Transverse colon (tissue), 4 donors: ENCODE measurements at regions not wholly inside any gene's neighbourhood (a gene's known extent, or its start where the extent isn't known, plus 50 kb on each side); places are given as distances from the start of the nearest gene placed in this dataset.

ENCODE experiments used
- DNase-seq: peaks from one replicate; pipeline ENCODE4 v3.0.0-alpha.2; 2019
- H3K27ac ChIP-seq, 4 donors: fragments of 200-600 bp; sonication (generic); 2 replicates each; pipeline ENCODE4 v1.5.1; 2016 to 2018; ENCODE audit warnings: inconsistent platforms in 4 of 4
- H3K27me3 ChIP-seq: fragments of 200-600 bp; sonication (generic); 2 replicates; pipeline ENCODE4 v1.5.1; 2017; ENCODE audit warnings: inconsistent platforms
- H3K36me3 ChIP-seq, 4 donors: fragments of 200-600 bp; sonication (generic); 2 replicates each; pipeline ENCODE4 v1.5.1; 2017 to 2019; ENCODE audit warnings: inconsistent platforms in 4 of 4
- H3K4me1 ChIP-seq, 4 donors: fragments of 200-600 bp; sonication (generic); 2 replicates each; pipeline ENCODE4 v1.5.1; 2017 to 2020; ENCODE audit warnings: inconsistent platforms in 4 of 4
- H3K4me3 ChIP-seq, 4 donors: fragments of 200-600 bp; sonication (generic); 1 replicate in 1 of 4; 2 replicates in 3 of 4; pipeline versions ENCODE4 v1.5.1 to v1.6.1; 2017 to 2019; ENCODE audit warnings: inconsistent platforms in 4 of 4
- H3K9me3 ChIP-seq, 2 donors: fragments of 200-600 bp; sonication (generic); 2 replicates each; pipeline ENCODE4 v1.5.1; 2017 to 2019; ENCODE audit warnings: inconsistent platforms in 2 of 2
- EP300 ChIP-seq: sonication (generic); formaldehyde crosslinking; IDR thresholded peaks from one replicate; pipeline ENCODE4 v1.6.1; 2017; ENCODE audit warnings: antibody characterized with exemption, low read depth
- POLR2A ChIP-seq: fragments of 450-650 bp; IDR thresholded peaks from one replicate; pipeline ENCODE4 v1.6.1; 2016; ENCODE audit warnings: antibody characterized with exemption, mild to moderate bottlenecking, moderate library complexity
- POLR2AphosphoS5 ChIP-seq, 3 donors: sonication (generic); formaldehyde crosslinking; IDR thresholded peaks; one replicate each; pipeline ENCODE4 v1.6.1; 2016; ENCODE audit warnings: antibody characterized with exemption in 3 of 3
- WGBS, 2 donors: methylation state at CpG; one replicate each; pipeline ENCODE4 v1.1.5; 2018; ENCODE audit warnings: low coverage in 1 of 2; 5-methylcytosine and 5-hydroxymethylcytosine counted together
- in situ Hi-C, 4 donors: fragments of 200-750 bp; cut with MboI; loops; one replicate each; pipeline versions ENCODE4 v1.15.0 to v1.15.1; 2017; ENCODE audit warnings: low sequenced_read_pairs in 3 of 4, low pct_ligation_motif_present in 1 of 4, low pct_unique_long_range_greater_than_20kb in 1 of 4
- intact Hi-C: fragments of 100-400 bp; cut with DNase I; formaldehyde crosslinking; loops from one replicate; pipeline ENCODE4 v1.15.1; 2023; ENCODE audit warnings: low total_unique reads
- TF ChIP-seq, protein P1 (sequence below), 5 experiments: fragments of 200-600 bp in 3 of 5; fragments of 450-650 bp in 2 of 5; sonication (generic) in 3 of 5; IDR thresholded peaks; 1 replicate in 2 of 5; 2 replicates in 3 of 5; pipeline ENCODE4 v1.5.1; 2016 to 2017; ENCODE audit warnings: antibody characterized with exemption in 5 of 5, inconsistent platforms in 3 of 5, mild to moderate bottlenecking in 2 of 5, moderate library complexity in 1 of 5

DNA sequence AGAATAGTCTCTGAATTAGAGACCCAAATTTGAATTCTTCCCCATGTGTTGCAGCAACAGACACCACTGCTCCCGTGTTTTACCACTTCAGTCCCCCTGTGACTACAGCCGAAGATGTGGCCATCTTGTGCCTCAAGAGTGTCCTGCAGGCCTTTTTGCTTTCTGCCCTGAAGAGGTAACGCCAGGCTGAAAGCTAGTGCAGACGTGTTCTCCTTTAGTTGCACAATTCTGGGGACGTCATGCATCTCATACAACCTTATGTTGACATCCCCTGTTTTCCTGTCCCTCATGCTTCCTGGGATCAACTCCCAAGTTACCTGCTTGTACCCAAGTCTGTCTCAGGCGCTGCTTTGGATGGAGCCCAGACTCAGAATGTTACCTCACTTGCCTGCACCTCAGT lies 69.1 kb upstream of the SLC22A23 start:
- Histone ChIP-seq H3K27ac (no peak overlapping the region), H3K36me3 (no peaks in the 10 kb centered on the region), H3K4me1 (peaks cover 0 to 9% (median 3%) of the 10 kb centered on the region in 4 donors), H3K9me3 (no peaks in the 10 kb centered on the region), H3K4me3 (no peak overlapping the region), H3K27me3 (no peaks in the 10 kb centered on the region)
- TF ChIP-seq POLR2AphosphoS5 (IDR thresholded peaks at IDR 0.05) (no peak), EP300 (no peak), POLR2A (no peak)
- no peak for DNase-seq
- intact Hi-C loops: no loop called here
- WGBS, 2 donors: 92% methylated on average over 6 of the region's 6 CpGs; no CpG with 5 or more reads in 1 of the 2 donors
- in situ Hi-C loops: no loop called here

DNA sequence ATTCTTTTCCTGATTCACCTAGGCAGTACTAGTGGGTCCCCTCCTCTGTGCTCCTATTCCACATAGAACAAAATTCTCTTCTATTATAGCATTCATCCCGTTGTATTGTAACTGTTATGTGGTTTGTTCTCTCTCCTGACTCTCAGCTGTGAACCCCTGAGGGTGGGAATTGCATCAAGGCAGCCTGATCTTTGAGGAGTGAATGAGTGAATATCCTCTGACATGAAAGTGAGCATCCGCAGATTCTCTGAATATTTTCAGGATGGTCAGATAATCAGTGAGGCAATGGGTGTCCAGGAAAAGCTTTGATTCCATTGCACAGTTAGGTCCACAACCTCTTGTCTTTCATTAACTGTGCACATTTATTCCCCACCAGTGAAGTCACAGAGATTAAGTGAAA lies 67.6 kb upstream of the SLC22A23 start:
- Histone ChIP-seq H3K4me1 (peaks cover 0 to 9% (median 3%) of the 10 kb centered on the region in 4 donors), H3K9me3 (no peaks in the 10 kb centered on the region), H3K36me3 (no peaks in the 10 kb centered on the region), H3K27ac (no peak overlapping the region), H3K27me3 (no peaks in the 10 kb centered on the region), H3K4me3 (no peak overlapping the region)
- in situ Hi-C loops (no loop called here), intact Hi-C loops (no loop called here)
- TF ChIP-seq POLR2AphosphoS5 (IDR thresholded peaks at IDR 0.05): no peak
- no peak for TF ChIP-seq EP300
- TF ChIP-seq, protein P1, sequence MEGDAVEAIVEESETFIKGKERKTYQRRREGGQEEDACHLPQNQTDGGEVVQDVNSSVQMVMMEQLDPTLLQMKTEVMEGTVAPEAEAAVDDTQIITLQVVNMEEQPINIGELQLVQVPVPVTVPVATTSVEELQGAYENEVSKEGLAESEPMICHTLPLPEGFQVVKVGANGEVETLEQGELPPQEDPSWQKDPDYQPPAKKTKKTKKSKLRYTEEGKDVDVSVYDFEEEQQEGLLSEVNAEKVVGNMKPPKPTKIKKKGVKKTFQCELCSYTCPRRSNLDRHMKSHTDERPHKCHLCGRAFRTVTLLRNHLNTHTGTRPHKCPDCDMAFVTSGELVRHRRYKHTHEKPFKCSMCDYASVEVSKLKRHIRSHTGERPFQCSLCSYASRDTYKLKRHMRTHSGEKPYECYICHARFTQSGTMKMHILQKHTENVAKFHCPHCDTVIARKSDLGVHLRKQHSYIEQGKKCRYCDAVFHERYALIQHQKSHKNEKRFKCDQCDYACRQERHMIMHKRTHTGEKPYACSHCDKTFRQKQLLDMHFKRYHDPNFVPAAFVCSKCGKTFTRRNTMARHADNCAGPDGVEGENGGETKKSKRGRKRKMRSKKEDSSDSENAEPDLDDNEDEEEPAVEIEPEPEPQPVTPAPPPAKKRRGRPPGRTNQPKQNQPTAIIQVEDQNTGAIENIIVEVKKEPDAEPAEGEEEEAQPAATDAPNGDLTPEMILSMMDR (IDR thresholded peaks at IDR 0.05): no peak
- no peak for TF ChIP-seq POLR2A
- no peak for DNase-seq
- 76 to 92% methylated on average over 2 of the region's 2 CpGs for WGBS, 2 donors

DNA sequence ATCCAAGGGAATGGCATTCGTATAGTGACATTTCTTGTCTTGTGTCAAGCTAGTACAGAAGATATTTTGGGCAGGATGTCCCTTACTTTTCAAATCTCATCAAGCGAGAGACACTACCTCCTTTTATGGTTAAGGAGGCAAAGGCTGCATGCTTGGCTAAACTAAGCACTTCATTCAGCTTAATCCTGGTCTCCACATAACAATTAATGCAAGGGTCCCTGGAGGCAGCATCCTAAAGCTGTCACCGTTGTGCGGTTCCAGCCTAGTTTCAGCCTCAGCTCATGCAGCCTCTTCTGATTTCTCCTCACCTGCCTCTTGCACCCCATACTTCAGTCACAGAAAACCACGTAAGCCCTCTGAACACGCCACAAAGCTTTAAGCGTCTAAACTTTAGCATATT lies 67.1 kb upstream of the SLC22A23 start:
- 83 to 93% methylated on average over 3 to 7 of the region's 7 CpGs for WGBS, 2 donors
- no peaks in the 10 kb centered on the region for H3K36me3 ChIP-seq
- H3K9me3 ChIP-seq: no peaks in the 10 kb centered on the region
- H3K27ac ChIP-seq: no peak overlapping the region
- peaks cover 0 to 9% (median 3%) of the 10 kb centered on the region in 4 donors for H3K4me1 ChIP-seq
- in situ Hi-C loops: no loop called here
- intact Hi-C loops: no loop called here
- no peak for DNase-seq
- H3K27me3 ChIP-seq: no peaks in the 10 kb centered on the region
- H3K4me3 ChIP-seq: no peak overlapping the region
- TF ChIP-seq POLR2A: no peak
- TF ChIP-seq, protein P1 (IDR thresholded peaks at IDR 0.05): no peak
- no peak for TF ChIP-seq EP300
- no peak for TF ChIP-seq POLR2AphosphoS5 (IDR thresholded peaks at IDR 0.05)

DNA sequence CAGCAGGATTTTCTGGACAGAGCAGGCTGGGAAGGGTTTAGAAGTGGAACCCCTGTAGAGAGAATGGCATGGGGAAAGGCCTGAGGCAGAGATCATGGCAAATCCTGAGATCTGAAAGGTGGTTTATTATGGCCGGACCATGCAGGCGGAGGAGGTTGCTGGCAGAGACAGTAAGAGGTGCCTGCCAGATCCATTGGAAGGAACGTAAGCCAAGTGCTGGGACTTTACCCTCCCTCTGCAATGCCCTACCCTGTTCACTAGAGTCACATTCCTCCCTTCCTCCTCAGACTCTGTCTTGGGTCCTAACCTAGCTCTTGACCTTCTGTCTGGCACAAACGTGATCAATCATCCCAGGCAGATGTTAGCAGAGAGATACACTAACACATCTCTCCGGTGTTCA lies 66.4 kb upstream of the SLC22A23 start:
- Histone ChIP-seq H3K27ac (no peak overlapping the region), H3K9me3 (no peaks in the 10 kb centered on the region), H3K4me3 (no peak overlapping the region), H3K27me3 (no peaks in the 10 kb centered on the region), H3K36me3 (no peaks in the 10 kb centered on the region), H3K4me1 (peaks cover 0 to 8% (median 5%) of the 10 kb centered on the region in 4 donors)
- WGBS, 2 donors: 38 to 56% methylated on average over 4 to 5 of the region's 5 CpGs
- in situ Hi-C loops: no loop called here
- intact Hi-C loops: no loop called here
- peak; percentile 45 for DNase-seq
- TF ChIP-seq POLR2AphosphoS5 (IDR thresholded peaks at IDR 0.05) (no peak), EP300 (no peak)

- Histone ChIP-seq H3K4me1 (peaks cover 0 to 12% (median 7%) of the 10 kb centered on the region in 4 donors), H3K9me3 (no peaks in the 10 kb centered on the region), H3K4me3 (no peak overlapping the region), H3K27ac (no peak overlapping the region), H3K36me3 (no peaks in the 10 kb centered on the region), H3K27me3 (no peaks in the 10 kb centered on the region)
- TF ChIP-seq EP300 (no peak), POLR2A (no peak)
- 72 to 75% methylated on average over 6 to 7 of the region's 7 CpGs for WGBS, 2 donors
- no peak for DNase-seq
- in situ Hi-C loops (no loop called here), intact Hi-C loops (no loop called here)
Observed at GRCh38 chr6:3522561-3523260, 65.9 kb upstream of the SLC22A23 start.
